ENCODE measurements at regions not wholly inside any gene's neighbourhood (a gene's known extent, or its start where the extent isn't known, plus 50 kb on each side); places are given as distances from the start of the nearest gene placed in this dataset.

GRCh38 chr20:7004801-7005200 is 237.3 kb downstream of the BMP2 start:
- no peak overlapping the region for H3K4me3 ChIP-seq
- H3K9ac ChIP-seq (ENCODE audit: low read depth in 2 of 2, low read length in 2 of 2): no peak overlapping the region
- no peak overlapping the region for H3K27ac ChIP-seq
- no peak for DNase-seq
- H3K36me3 ChIP-seq: no peaks in the 10 kb centered on the region
- intact Hi-C loops (cut with DNase I): no loop called here
- H3K4me1 ChIP-seq: no peaks in the 10 kb centered on the region
- no peak for TF ChIP-seq CTCF (IDR thresholded peaks at IDR 0.05)
- no peaks in the 10 kb centered on the region for H3K9me3 ChIP-seq
- no peaks in the 10 kb centered on the region for H3K27me3 ChIP-seq

- H3K36me3 ChIP-seq: no peaks in the 10 kb centered on the region
- no peaks in the 10 kb centered on the region for H3K4me1 ChIP-seq
- H3K27me3 ChIP-seq: no peaks in the 10 kb centered on the region
- TF ChIP-seq CTCF (IDR thresholded peaks at IDR 0.05): no peak
- no peak for DNase-seq
- intact Hi-C loops (cut with DNase I): no loop called here
- H3K9me3 ChIP-seq: no peaks in the 10 kb centered on the region
- H3K4me3 ChIP-seq: no peak overlapping the region
- no peak overlapping the region for H3K27ac ChIP-seq
- H3K9ac ChIP-seq (ENCODE audit: low read depth in 2 of 2, low read length in 2 of 2): no peak overlapping the region
Observed at GRCh38 chr20:7010527-7010926, 243.0 kb downstream of the BMP2 start.

DNA sequence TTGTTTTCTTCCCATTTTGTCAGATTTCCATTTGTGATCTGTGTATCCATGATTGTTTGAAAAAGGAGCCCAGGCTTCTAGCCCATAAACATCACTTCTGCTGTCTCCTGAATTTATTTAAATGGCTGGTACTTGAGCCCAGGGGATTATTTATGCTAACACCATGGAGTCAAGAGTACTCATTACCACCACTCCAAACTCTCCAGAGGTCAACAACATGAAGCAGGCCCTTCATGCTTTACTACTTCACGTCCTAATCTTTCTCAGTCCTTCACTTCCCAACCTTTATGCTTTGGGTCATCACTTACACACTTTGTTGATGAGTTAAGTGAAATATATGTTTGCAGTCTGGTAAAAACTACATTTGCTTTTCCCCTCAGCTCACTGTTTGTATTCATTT is 247.8 kb downstream of the BMP2 start:
- Histone ChIP-seq H3K27ac (no peak overlapping the region), H3K9ac (ENCODE audit: low read depth in 2 of 2, low read length in 2 of 2) (no peak overlapping the region), H3K36me3 (no peaks in the 10 kb centered on the region), H3K4me1 (no peaks in the 10 kb centered on the region), H3K4me3 (no peak overlapping the region), H3K27me3 (no peaks in the 10 kb centered on the region), H3K9me3 (no peaks in the 10 kb centered on the region)
- intact Hi-C loops (cut with DNase I): no loop called here
- no peak for TF ChIP-seq CTCF (IDR thresholded peaks at IDR 0.05)
- no peak for DNase-seq

DNA sequence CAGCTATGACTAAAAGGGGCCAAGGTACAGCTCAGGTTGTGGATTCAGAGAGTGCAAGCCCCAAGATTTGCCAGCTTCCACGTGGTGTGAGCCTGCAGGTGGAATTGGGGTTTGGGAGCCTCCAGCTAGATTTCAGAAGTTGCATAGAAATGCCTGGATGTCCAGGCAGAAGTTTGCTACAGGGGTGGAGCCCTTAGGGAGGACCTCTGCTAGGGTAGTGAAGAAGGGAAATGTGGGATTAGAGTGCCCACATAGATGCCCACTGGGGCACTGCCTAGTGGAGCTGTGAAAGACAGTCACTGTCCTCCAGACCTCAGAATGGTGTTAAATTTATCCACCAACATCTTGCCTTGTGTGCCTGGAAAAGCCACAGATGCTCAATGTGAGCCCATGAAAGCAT is 255.1 kb downstream of the BMP2 start:
- H3K9me3 ChIP-seq: no peaks in the 10 kb centered on the region
- H3K4me1 ChIP-seq: no peaks in the 10 kb centered on the region
- H3K27me3 ChIP-seq: no peaks in the 10 kb centered on the region
- no peak overlapping the region for H3K27ac ChIP-seq
- no peak overlapping the region for H3K9ac ChIP-seq (ENCODE audit: low read depth in 2 of 2, low read length in 2 of 2)
- intact Hi-C loops (cut with DNase I): no loop called here
- no peak overlapping the region for H3K4me3 ChIP-seq
- DNase-seq: no peak
- no peak for TF ChIP-seq CTCF (IDR thresholded peaks at IDR 0.05)
- H3K36me3 ChIP-seq: no peaks in the 10 kb centered on the region

DNA sequence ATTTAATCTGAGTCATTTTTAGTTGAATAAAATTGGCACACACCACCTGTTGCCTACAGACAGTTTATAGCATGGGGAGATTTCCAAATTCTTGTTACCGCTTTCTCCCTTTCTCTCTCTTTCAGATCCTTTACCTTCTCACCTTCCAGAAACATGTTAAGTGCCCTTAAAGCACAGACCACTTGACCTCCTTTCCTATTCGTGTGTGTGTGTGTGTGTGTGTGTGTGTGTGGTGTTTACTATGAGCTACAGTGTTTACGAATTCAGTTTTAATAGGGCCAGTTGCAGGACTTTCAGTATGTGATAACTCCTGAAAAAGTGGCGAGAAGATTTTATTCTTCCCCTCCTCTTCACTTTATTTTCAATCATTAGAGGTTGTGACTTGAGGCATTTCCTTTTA is 258.1 kb downstream of the BMP2 start:
- no peak for DNase-seq
- H3K4me3 ChIP-seq: no peak overlapping the region
- intact Hi-C loops (cut with DNase I): no loop called here
- no peaks in the 10 kb centered on the region for H3K9me3 ChIP-seq
- no peak overlapping the region for H3K27ac ChIP-seq
- no peak overlapping the region for H3K9ac ChIP-seq (ENCODE audit: low read depth in 2 of 2, low read length in 2 of 2)
- no peak for TF ChIP-seq CTCF (IDR thresholded peaks at IDR 0.05)
- no peaks in the 10 kb centered on the region for H3K27me3 ChIP-seq
- no peaks in the 10 kb centered on the region for H3K4me1 ChIP-seq
- H3K36me3 ChIP-seq: no peaks in the 10 kb centered on the region

- no peak overlapping the region for H3K9ac ChIP-seq (ENCODE audit: low read depth in 2 of 2, low read length in 2 of 2)
- no peak overlapping the region for H3K4me3 ChIP-seq
- no peak for DNase-seq
- H3K27me3 ChIP-seq: no peaks in the 10 kb centered on the region
- H3K27ac ChIP-seq: no peak overlapping the region
- TF ChIP-seq CTCF (IDR thresholded peaks at IDR 0.05): no peak
- H3K9me3 ChIP-seq: no peaks in the 10 kb centered on the region
- no peaks in the 10 kb centered on the region for H3K4me1 ChIP-seq
- intact Hi-C loops (cut with DNase I): no loop called here
- H3K36me3 ChIP-seq: no peaks in the 10 kb centered on the region
Observed at GRCh38 chr20:7029019-7029418, 261.5 kb downstream of the BMP2 start.

Measured in colonic mucosa (tissue), 4 donors.